WTC11 (cell line): ENCODE measurements at regions not wholly inside any gene's neighbourhood (a gene's known extent, or its start where the extent isn't known, plus 50 kb on each side); places are given as distances from the start of the nearest gene placed in this dataset.
"Not testable (repeated sequence)": the region's sequence is repeated elsewhere in the genome, so short reads cannot be mapped to it uniquely, and the experiment has no call there.

ENCODE experiments used
- ATAC-seq: fragments of 200-7000 bp; cut with Tn5 transposase; 2 replicates; pipeline ENCODE4 v1.10.0; 2021; ENCODE audit warnings: mild to moderate bottlenecking, moderate library complexity
- CTCF ChIA-PET: fragments of 300-600 bp; sonication (Branson Sonifier 250); formaldehyde crosslinking; loops from one replicate; lab custom pipeline; 2021; ENCODE audit warnings: antibody characterized with exemption; lab: Charles Lee
- POLR2A ChIA-PET: fragments of 350-600 bp; sonication (Branson Sonifier 250); formaldehyde crosslinking; loops from one replicate; lab custom pipeline; 2021; ENCODE audit warnings: antibody characterized with exemption; lab: Charles Lee
- DNase-seq: peaks from one replicate; pipeline ENCODE4 v3.0.0; 2021; ENCODE audit warnings: low spot score
- H3K27ac Mint-ChIP-seq: 2 replicates; pipeline ENCODE4 v1.8.0; 2021; ENCODE audit warnings: mixed read lengths
- H3K27me3 Mint-ChIP-seq: 2 replicates; pipeline ENCODE4 v1.8.0; 2021; ENCODE audit warnings: low read depth, mild to moderate bottlenecking, moderate library complexity, mixed read lengths
- H3K36me3 Mint-ChIP-seq: 2 replicates; pipeline ENCODE4 v1.8.0; 2021; ENCODE audit warnings: mixed read lengths
- H3K4me1 Mint-ChIP-seq: 2 replicates; pipeline ENCODE4 v1.8.0; 2022; ENCODE audit warnings: mixed read lengths
- H3K4me3 Mint-ChIP-seq: 2 replicates; pipeline ENCODE4 v1.8.0; 2021; ENCODE audit warnings: mild to moderate bottlenecking, moderate library complexity, mixed read lengths
- H3K9me3 Mint-ChIP-seq: 2 replicates; pipeline ENCODE4 v1.8.0; 2021; ENCODE audit warnings: mixed read lengths
- ATF1 ChIP-seq: sonication (generic); formaldehyde crosslinking; IDR thresholded peaks from 2 replicates; pipeline ENCODE4 v1.8.1; 2023; ENCODE audit warnings: mild to moderate bottlenecking, moderate library complexity, missing genetic modification reagents
- ELF4 ChIP-seq: sonication (generic); formaldehyde crosslinking; IDR thresholded peaks from 2 replicates; pipeline ENCODE4 v1.8.1; 2022; ENCODE audit warnings: low read depth, mild to moderate bottlenecking, moderate library complexity, missing genetic modification reagents
- FOXK1 ChIP-seq: sonication (generic); formaldehyde crosslinking; IDR thresholded peaks from 2 replicates; pipeline ENCODE4 v1.8.0; 2022; ENCODE audit warnings: mild to moderate bottlenecking, moderate library complexity, missing genetic modification reagents
- FOXP1 ChIP-seq: sonication (generic); formaldehyde crosslinking; IDR thresholded peaks from 2 replicates; pipeline ENCODE4 v1.8.0; 2022; ENCODE audit warnings: missing genetic modification reagents, mild to moderate bottlenecking, moderate library complexity, borderline replicate concordance
- JAZF1 ChIP-seq: fragments of 250-450 bp; sonication (Bioruptor Pico); IDR thresholded peaks from 2 replicates; pipeline ENCODE4 v1.9.0; 2021; ENCODE audit warnings: moderate library complexity, mild to moderate bottlenecking, inconsistent platforms
- MXD4 ChIP-seq: fragments of 250-450 bp; sonication (Bioruptor Pico); IDR thresholded peaks from 2 replicates; pipeline ENCODE4 v1.8.0; 2021; ENCODE audit warnings: mild to moderate bottlenecking, moderate library complexity, borderline replicate concordance
- NFE2L1 ChIP-seq: sonication (generic); formaldehyde crosslinking; IDR thresholded peaks from 2 replicates; pipeline ENCODE4 v1.8.1; 2023; ENCODE audit warnings: missing genetic modification reagents
- NR3C1 ChIP-seq: sonication (generic); formaldehyde crosslinking; conservative IDR thresholded peaks from 2 replicates; pipeline ENCODE4 v1.8.1; 2023; ENCODE audit warnings: low read depth, mild to moderate bottlenecking, missing genetic modification reagents
- OVOL2 ChIP-seq: fragments of 250-450 bp; sonication (Bioruptor Pico); IDR thresholded peaks from 2 replicates; pipeline ENCODE4 v1.9.0; 2021; ENCODE audit warnings: mild to moderate bottlenecking, borderline replicate concordance
- PRRX2 ChIP-seq: fragments of 250-450 bp; sonication (Bioruptor Pico); IDR thresholded peaks from 2 replicates; pipeline ENCODE4 v1.8.0; 2021; ENCODE audit warnings: mild to moderate bottlenecking
- SMAD3 ChIP-seq: sonication (generic); formaldehyde crosslinking; IDR thresholded peaks from 2 replicates; pipeline ENCODE4 v1.8.0; 2022; ENCODE audit warnings: missing genetic modification reagents, mild to moderate bottlenecking, borderline replicate concordance
- TCF7 ChIP-seq: sonication (generic); formaldehyde crosslinking; IDR thresholded peaks from 2 replicates; pipeline ENCODE4 v1.8.0; 2022; ENCODE audit warnings: mild to moderate bottlenecking, low read depth, missing genetic modification reagents, moderate library complexity
- TP53 ChIP-seq: sonication (generic); formaldehyde crosslinking; IDR thresholded peaks from 2 replicates; pipeline ENCODE4 v1.8.1; 2023; ENCODE audit warnings: mild to moderate bottlenecking, missing genetic modification reagents
- ZNF138 ChIP-seq: sonication (generic); formaldehyde crosslinking; conservative IDR thresholded peaks from 2 replicates; pipeline ENCODE4 v1.8.1; 2022; ENCODE audit warnings: mild to moderate bottlenecking, moderate library complexity, missing genetic modification reagents
- ZNF219 ChIP-seq: sonication (generic); formaldehyde crosslinking; IDR thresholded peaks from 2 replicates; pipeline ENCODE4 v1.8.0; 2023; ENCODE audit warnings: missing genetic modification reagents, mild to moderate bottlenecking, borderline replicate concordance
- ZNF317 ChIP-seq: sonication (generic); formaldehyde crosslinking; IDR thresholded peaks from 2 replicates; pipeline ENCODE4 v1.8.1; 2023; ENCODE audit warnings: low read depth, mild to moderate bottlenecking, moderate library complexity, missing genetic modification reagents, borderline replicate concordance
- TF ChIP-seq, protein P1 (sequence below): fragments of 250-450 bp; sonication (Bioruptor Pico); IDR thresholded peaks from 2 replicates; pipeline ENCODE4 v1.9.0; 2021; ENCODE audit warnings: moderate library complexity, mild to moderate bottlenecking, inconsistent platforms, borderline replicate concordance
- TF ChIP-seq, protein P2 (sequence below): sonication (generic); formaldehyde crosslinking; IDR thresholded peaks from 2 replicates; pipeline ENCODE4 v1.8.1; 2023; ENCODE audit warnings: mild to moderate bottlenecking, missing genetic modification reagents
- TF ChIP-seq, protein P3 (sequence below): fragments of 250-450 bp; sonication (Bioruptor Pico); IDR thresholded peaks from 2 replicates; pipeline ENCODE4 v1.9.0; 2021; ENCODE audit warnings: mild to moderate bottlenecking, borderline replicate concordance
- TF ChIP-seq, protein P4 (sequence below): fragments of 250-450 bp; sonication (Bioruptor Pico); IDR thresholded peaks from 2 replicates; pipeline ENCODE4 v1.8.0; 2021; ENCODE audit warnings: mild to moderate bottlenecking

DNA sequence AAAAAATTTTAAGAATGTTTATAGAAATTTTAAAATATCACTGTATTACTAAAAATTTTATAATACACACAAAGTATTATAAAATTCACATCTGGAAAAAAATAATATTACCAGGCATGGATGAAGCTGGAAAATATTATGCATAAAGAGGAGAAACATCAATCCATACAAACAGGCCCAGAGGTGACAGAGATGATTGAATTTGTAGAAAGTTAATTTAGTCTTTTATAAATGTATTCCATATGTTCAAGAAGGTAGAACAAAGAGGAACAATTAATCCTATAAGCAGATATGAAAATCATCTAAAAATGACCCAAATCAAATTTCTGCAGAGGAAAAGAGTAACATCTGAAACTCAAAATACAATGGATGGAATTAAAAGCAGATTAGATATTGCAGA, 605.2 kb upstream of the CELF4 start (continued):
- TF ChIP-seq, protein P1, sequence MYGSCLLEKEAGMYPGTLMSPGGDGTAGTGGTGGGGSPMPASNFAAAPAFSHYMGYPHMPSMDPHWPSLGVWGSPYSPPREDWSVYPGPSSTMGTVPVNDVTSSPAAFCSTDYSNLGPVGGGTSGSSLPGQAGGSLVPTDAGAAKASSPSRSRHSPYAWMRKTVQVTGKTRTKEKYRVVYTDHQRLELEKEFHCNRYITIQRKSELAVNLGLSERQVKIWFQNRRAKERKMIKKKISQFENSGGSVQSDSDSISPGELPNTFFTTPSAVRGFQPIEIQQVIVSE, result no peak
- TF ChIP-seq TCF7 (CRISPR knock-in tag), result no peak
- no peak for TF ChIP-seq MXD4 (CRISPR knock-in tag)
- TF ChIP-seq ELF4, result no peak
- TF ChIP-seq, protein P2, sequence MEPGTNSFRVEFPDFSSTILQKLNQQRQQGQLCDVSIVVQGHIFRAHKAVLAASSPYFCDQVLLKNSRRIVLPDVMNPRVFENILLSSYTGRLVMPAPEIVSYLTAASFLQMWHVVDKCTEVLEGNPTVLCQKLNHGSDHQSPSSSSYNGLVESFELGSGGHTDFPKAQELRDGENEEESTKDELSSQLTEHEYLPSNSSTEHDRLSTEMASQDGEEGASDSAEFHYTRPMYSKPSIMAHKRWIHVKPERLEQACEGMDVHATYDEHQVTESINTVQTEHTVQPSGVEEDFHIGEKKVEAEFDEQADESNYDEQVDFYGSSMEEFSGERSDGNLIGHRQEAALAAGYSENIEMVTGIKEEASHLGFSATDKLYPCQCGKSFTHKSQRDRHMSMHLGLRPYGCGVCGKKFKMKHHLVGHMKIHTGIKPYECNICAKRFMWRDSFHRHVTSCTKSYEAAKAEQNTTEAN (CRISPR knock-in tag), result no peak
- no peak for TF ChIP-seq OVOL2
- TF ChIP-seq SMAD3 (CRISPR knock-in tag), result no peak
- TF ChIP-seq NFE2L1 (CRISPR knock-in tag), result no peak
- TF ChIP-seq NR3C1 (CRISPR knock-in tag), result no peak
- no peak for TF ChIP-seq FOXP1
- no peak for TF ChIP-seq FOXK1 (CRISPR knock-in tag)

DNA sequence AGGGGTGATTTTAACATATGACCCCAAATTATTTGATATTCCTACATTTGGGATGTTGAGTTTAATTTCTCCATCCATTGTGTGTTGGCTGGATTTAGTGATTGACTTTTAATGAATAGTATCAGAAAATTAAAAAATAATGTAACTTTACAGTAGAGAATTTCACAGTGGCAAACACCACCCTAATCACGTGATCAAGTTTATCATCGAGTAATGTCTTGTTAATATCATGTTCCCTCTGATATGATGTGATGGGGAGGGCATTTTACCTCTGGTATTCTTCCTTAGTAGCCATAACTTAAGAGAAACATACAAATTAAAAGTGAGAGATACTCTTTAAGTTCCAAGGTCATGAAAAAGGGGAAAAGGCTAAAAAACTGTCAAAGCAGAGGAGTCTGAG, 602.0 kb upstream of the CELF4 start:
- DNase-seq, result no peak
- Mint-ChIP-seq H3K9me3 (peaks cover 5% of the 10 kb centered on the region; the same call in 1 of the 2 replicates), H3K27ac (no peak overlapping the region), H3K4me3 (no peak overlapping the region), H3K27me3 (no peaks in the 10 kb centered on the region), H3K36me3 (no peaks in the 10 kb centered on the region), H3K4me1 (no peaks in the 10 kb centered on the region)
- CTCF ChIA-PET, result no interaction called here
- TF ChIP-seq PRRX2 (CRISPR knock-in tag) (no peak), ATF1 (no peak), ZNF219 (CRISPR knock-in tag) (no peak), JAZF1 (CRISPR knock-in tag) (no peak), TP53 (CRISPR knock-in tag) (no peak), ZNF317 (CRISPR knock-in tag) (no peak), OVOL2 (no peak), ZNF138 (CRISPR knock-in tag) (no peak)
- TF ChIP-seq, protein P3, sequence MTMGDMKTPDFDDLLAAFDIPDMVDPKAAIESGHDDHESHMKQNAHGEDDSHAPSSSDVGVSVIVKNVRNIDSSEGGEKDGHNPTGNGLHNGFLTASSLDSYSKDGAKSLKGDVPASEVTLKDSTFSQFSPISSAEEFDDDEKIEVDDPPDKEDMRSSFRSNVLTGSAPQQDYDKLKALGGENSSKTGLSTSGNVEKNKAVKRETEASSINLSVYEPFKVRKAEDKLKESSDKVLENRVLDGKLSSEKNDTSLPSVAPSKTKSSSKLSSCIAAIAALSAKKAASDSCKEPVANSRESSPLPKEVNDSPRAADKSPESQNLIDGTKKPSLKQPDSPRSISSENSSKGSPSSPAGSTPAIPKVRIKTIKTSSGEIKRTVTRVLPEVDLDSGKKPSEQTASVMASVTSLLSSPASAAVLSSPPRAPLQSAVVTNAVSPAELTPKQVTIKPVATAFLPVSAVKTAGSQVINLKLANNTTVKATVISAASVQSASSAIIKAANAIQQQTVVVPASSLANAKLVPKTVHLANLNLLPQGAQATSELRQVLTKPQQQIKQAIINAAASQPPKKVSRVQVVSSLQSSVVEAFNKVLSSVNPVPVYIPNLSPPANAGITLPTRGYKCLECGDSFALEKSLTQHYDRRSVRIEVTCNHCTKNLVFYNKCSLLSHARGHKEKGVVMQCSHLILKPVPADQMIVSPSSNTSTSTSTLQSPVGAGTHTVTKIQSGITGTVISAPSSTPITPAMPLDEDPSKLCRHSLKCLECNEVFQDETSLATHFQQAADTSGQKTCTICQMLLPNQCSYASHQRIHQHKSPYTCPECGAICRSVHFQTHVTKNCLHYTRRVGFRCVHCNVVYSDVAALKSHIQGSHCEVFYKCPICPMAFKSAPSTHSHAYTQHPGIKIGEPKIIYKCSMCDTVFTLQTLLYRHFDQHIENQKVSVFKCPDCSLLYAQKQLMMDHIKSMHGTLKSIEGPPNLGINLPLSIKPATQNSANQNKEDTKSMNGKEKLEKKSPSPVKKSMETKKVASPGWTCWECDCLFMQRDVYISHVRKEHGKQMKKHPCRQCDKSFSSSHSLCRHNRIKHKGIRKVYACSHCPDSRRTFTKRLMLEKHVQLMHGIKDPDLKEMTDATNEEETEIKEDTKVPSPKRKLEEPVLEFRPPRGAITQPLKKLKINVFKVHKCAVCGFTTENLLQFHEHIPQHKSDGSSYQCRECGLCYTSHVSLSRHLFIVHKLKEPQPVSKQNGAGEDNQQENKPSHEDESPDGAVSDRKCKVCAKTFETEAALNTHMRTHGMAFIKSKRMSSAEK (CRISPR knock-in tag), result no peak
- TF ChIP-seq, protein P4, sequence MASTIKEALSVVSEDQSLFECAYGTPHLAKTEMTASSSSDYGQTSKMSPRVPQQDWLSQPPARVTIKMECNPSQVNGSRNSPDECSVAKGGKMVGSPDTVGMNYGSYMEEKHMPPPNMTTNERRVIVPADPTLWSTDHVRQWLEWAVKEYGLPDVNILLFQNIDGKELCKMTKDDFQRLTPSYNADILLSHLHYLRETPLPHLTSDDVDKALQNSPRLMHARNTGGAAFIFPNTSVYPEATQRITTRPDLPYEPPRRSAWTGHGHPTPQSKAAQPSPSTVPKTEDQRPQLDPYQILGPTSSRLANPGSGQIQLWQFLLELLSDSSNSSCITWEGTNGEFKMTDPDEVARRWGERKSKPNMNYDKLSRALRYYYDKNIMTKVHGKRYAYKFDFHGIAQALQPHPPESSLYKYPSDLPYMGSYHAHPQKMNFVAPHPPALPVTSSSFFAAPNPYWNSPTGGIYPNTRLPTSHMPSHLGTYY (CRISPR knock-in tag), result no peak
- no peak for ATAC-seq
- POLR2A ChIA-PET, result no interaction called here

DNA sequence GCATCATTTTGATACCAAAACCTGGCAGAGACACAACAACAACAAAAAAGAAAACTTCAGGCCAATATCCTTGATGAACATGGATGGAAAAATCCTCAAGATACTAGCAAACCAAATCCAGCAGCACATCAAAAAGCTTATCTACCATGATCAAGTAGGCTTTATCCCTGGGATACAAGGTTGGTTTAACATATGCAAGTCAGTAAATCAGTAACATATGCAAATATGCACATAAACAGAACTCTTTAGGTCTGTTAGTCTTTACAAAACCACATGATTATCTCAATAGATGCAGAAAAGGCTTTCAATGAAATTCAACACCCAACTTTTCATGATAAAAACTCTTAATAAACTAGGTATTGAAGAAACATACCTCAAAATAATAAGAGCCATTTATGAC, 587.5 kb upstream of the CELF4 start:
- CTCF ChIA-PET, H3K4me1 Mint-ChIP-seq, DNase-seq, H3K27ac Mint-ChIP-seq, POLR2A ChIA-PET, H3K27me3 Mint-ChIP-seq, H3K36me3 Mint-ChIP-seq, ATAC-seq, H3K4me3 Mint-ChIP-seq: not testable (repeated sequence)
- H3K9me3 Mint-ChIP-seq, result peaks cover 24% of the 10 kb centered on the region
